PC-9 (cell line): ENCODE measurements at regions not wholly inside any gene's neighbourhood (a gene's known extent, or its start where the extent isn't known, plus 50 kb on each side); places are given as distances from the start of the nearest gene placed in this dataset.

Experiments
- BruUV-seq: library from RNA; stranded (reverse); fragments of 400-500 nt; replicated peaks from 2 replicates; lab custom pipeline; 2021; lab: Mats Ljungman, UMichigan
- CTCF ChIA-PET: fragments of 300-600 bp; sonication (Branson Sonifier 250); formaldehyde crosslinking; loops from one replicate; lab custom pipeline; 2022; ENCODE audit warnings: antibody characterized with exemption; lab: Charles Lee
- POLR2A ChIA-PET: fragments of 300-600 bp; sonication (Branson Sonifier 250); formaldehyde crosslinking; loops from one replicate; lab custom pipeline; 2022; ENCODE audit warnings: antibody characterized with exemption; ENCODE audit not compliant: unreplicated experiment; lab: Charles Lee
- DNase-seq, 2 experiments: peaks; one replicate each; pipeline versions ENCODE4 v3.0.0 to v3.0.0-alpha.2; 2015 to 2022; ENCODE audit warnings: mixed read lengths in 1 of 2
- H2AFZ ChIP-seq: fragments of 200-600 bp; sonication (generic); 2 replicates; pipeline ENCODE4 v1.8.1; 2017; ENCODE audit warnings: antibody characterized with exemption
- H3F3A ChIP-seq: fragments of 200-600 bp; sonication (generic); 2 replicates; pipeline ENCODE4 v1.8.1; 2017; ENCODE audit warnings: antibody characterized with exemption, mild to moderate bottlenecking, low read depth; ENCODE audit not compliant: insufficient read depth
- H3K27ac ChIP-seq: fragments of 200-600 bp; sonication (generic); 2 replicates; pipeline ENCODE4 v1.6.1; 2016; ENCODE audit warnings: mixed run types
- H3K27me3 ChIP-seq: fragments of 200-600 bp; sonication (generic); 2 replicates; pipeline ENCODE4 v1.6.1; 2016; ENCODE audit warnings: low read depth, mixed run types; ENCODE audit not compliant: insufficient read depth
- H3K36me3 ChIP-seq: fragments of 200-600 bp; sonication (generic); 2 replicates; pipeline ENCODE4 v1.6.1; 2016; ENCODE audit warnings: low read depth, mixed run types
- H3K4me1 ChIP-seq: fragments of 200-600 bp; sonication (generic); replicated peaks from 2 replicates; pipeline ENCODE4 v1.6.1; 2016; ENCODE audit warnings: mixed run types; ENCODE audit not compliant: insufficient read depth
- H3K4me2 ChIP-seq: fragments of 200-600 bp; sonication (generic); 2 replicates; pipeline ENCODE4 v1.6.1; 2017; ENCODE audit warnings: mixed run types
- H3K4me3 ChIP-seq: fragments of 200-600 bp; sonication (generic); 2 replicates; pipeline ENCODE4 v1.6.1; 2016; ENCODE audit warnings: mixed run types
- H3K79me2 ChIP-seq: fragments of 200-600 bp; sonication (generic); 2 replicates; pipeline ENCODE4 v1.6.1; 2017; ENCODE audit warnings: low read depth, mixed run types
- H3K9me2 ChIP-seq: fragments of 200-600 bp; sonication (generic); 2 replicates; pipeline ENCODE4 v1.8.1; 2017; ENCODE audit warnings: mild to moderate bottlenecking; ENCODE audit not compliant: insufficient read depth
- H3K9me3 ChIP-seq: fragments of 200-600 bp; sonication (generic); 2 replicates; pipeline ENCODE4 v1.8.1; 2016; ENCODE audit warnings: low read depth; ENCODE audit not compliant: insufficient read depth
- H4K20me1 ChIP-seq: fragments of 200-600 bp; sonication (generic); 2 replicates; pipeline ENCODE4 v1.8.1; 2017; ENCODE audit not compliant: insufficient read depth
- CTCF ChIP-seq: fragments of 200-600 bp; sonication (generic); conservative IDR thresholded peaks from 2 replicates; pipeline ENCODE4 v1.6.1; 2017; ENCODE audit warnings: mixed run types, antibody characterized with exemption, mild to moderate bottlenecking, moderate library complexity
- EZH2 ChIP-seq: fragments of 200-600 bp; sonication (generic); IDR thresholded peaks from 2 replicates; pipeline ENCODE4 v1.8.0; 2017; ENCODE audit warnings: antibody characterized with exemption, low read depth
- intact Hi-C: fragments of 100-400 bp; cut with micrococcal nuclease; formaldehyde crosslinking; loops from one replicate; pipeline ENCODE4 v1.10.0; 2022; ENCODE audit not compliant: unreplicated experiment

- intact Hi-C loops: loop anchor here (1.0 kb wide), 1 partner anchor 103 kb away; no protein-coding TSS in a partner anchor
- H3F3A ChIP-seq: no peaks in the 10 kb centered on the region
- no peaks in the 10 kb centered on the region for H3K27me3 ChIP-seq
- H3K4me1 ChIP-seq: no peaks in the 10 kb centered on the region
- H3K79me2 ChIP-seq: no peaks in the 10 kb centered on the region
- no peak overlapping the region for H3K27ac ChIP-seq
- ChIA-PET POLR2A (no interaction called here), CTCF (no interaction called here)
- no peaks in the 10 kb centered on the region for H3K36me3 ChIP-seq
- TF ChIP-seq CTCF (peak; percentile 70), EZH2 (no peak)
- no peaks in the 10 kb centered on the region for H4K20me1 ChIP-seq
- no peak overlapping the region for H3K4me3 ChIP-seq
- no peaks in the 10 kb centered on the region for H3K9me2 ChIP-seq
- no peaks in the 10 kb centered on the region for H3K9me3 ChIP-seq
- no peak overlapping the region for H3K4me2 ChIP-seq
- H2AFZ ChIP-seq: no peak overlapping the region
- DNase-seq: peak in 1 of 2 experiments; percentile 7
- BruUV-seq: no TSS peak
These were observed 51.5 kb upstream of the TRPC3 start for GRCh38 chr4:122003335-122003734.
